ENCODE measurements at regions not wholly inside any gene's neighbourhood (a gene's known extent, or its start where the extent isn't known, plus 50 kb on each side); places are given as distances from the start of the nearest gene placed in this dataset.

DNA sequence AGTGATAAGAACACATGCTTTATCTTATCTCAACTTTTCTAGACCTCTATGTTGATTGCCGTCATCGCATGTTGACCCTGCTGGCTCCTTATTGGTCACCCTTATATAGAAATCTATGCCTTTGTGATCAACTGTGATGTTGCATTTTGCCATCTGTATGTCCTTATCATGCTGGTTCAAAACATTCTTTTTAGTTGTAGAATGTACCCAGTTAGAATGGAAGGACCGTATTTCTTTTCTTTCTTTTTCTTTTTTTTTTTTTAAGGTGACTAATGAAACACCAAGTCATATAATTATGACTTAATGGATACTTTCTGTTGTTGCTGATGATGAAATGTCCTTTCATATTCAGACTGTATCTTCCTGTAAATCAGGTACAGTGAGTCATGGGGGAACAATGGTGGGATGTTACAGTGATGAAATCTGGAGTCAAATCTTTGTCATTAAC is 145.9 kb upstream of the CITED2 start:
- Histone ChIP-seq H2AFZ (ENCODE audit: low read length) (no peak overlapping the region), H3K4me2 (ENCODE audit: low read length) (no peak overlapping the region)

DNA sequence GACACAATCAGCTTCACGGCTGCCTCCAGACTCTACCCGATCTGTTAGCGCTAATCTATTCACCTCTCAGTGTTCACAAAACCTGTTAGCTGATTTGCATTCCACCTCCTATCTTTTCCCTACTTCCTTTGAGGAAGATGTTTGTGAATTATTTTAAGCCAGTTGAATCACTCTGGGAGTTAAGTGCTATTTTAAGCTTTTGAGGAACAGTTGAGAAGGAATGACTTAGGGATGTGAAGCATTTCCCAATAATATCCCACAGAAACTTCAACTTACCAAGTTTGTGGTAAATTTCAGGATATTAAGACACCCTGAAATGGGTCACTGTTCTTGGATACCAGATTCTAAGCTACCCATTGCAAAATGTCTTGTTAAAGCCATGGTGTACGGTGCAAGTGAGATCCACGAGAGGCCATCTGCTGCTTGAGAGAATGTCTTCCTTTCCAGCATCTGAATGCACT is 145.2 kb upstream of the CITED2 start:
- no peaks in the 10 kb centered on the region for H3K27me3 ChIP-seq (ENCODE audit: insufficient read depth, low read length)
- H3F3A ChIP-seq (ENCODE audit: insufficient read depth, low read length), result no peaks in the 10 kb centered on the region
- no peaks in the 10 kb centered on the region for H3K4me1 ChIP-seq (ENCODE audit: insufficient read depth, low read length, severe bottlenecking)
- TF ChIP-seq, protein P1, sequence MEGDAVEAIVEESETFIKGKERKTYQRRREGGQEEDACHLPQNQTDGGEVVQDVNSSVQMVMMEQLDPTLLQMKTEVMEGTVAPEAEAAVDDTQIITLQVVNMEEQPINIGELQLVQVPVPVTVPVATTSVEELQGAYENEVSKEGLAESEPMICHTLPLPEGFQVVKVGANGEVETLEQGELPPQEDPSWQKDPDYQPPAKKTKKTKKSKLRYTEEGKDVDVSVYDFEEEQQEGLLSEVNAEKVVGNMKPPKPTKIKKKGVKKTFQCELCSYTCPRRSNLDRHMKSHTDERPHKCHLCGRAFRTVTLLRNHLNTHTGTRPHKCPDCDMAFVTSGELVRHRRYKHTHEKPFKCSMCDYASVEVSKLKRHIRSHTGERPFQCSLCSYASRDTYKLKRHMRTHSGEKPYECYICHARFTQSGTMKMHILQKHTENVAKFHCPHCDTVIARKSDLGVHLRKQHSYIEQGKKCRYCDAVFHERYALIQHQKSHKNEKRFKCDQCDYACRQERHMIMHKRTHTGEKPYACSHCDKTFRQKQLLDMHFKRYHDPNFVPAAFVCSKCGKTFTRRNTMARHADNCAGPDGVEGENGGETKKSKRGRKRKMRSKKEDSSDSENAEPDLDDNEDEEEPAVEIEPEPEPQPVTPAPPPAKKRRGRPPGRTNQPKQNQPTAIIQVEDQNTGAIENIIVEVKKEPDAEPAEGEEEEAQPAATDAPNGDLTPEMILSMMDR (IDR thresholded peaks at IDR 0.05; ENCODE audit: low read length), result no peak
- no peak for TF ChIP-seq EZH2 (IDR thresholded peaks at IDR 0.05; ENCODE audit: borderline replicate concordance, low read length)
- H3K79me2 ChIP-seq (ENCODE audit: insufficient read depth, low read length), result no peaks in the 10 kb centered on the region
- H3K9me3 ChIP-seq (ENCODE audit: low read length), result no peaks in the 10 kb centered on the region
- no peak overlapping the region for H3K4me2 ChIP-seq (ENCODE audit: low read length)
- no peak overlapping the region for H3K27ac ChIP-seq (ENCODE audit: low read depth, low read length, poor library complexity, severe bottlenecking)
- no peak overlapping the region for H2AFZ ChIP-seq (ENCODE audit: low read length)
- H3K4me3 ChIP-seq (ENCODE audit: low read depth, low read length, poor library complexity, severe bottlenecking), result no peak overlapping the region
- no peaks in the 10 kb centered on the region for H3K9me2 ChIP-seq (ENCODE audit: low read depth, low read length)
- H3K36me3 ChIP-seq (ENCODE audit: insufficient read depth, low read length), result no peaks in the 10 kb centered on the region
- no peak overlapping the region for H3K9ac ChIP-seq (ENCODE audit: low read length)
- H4K20me1 ChIP-seq (ENCODE audit: insufficient read depth, low read length), result no peaks in the 10 kb centered on the region

More for the DNA sequence above, 145.9 kb upstream of the CITED2 start:
- no peak overlapping the region for H3K9ac ChIP-seq (ENCODE audit: low read length)
- no peaks in the 10 kb centered on the region for H4K20me1 ChIP-seq (ENCODE audit: insufficient read depth, low read length)
- no peaks in the 10 kb centered on the region for H3F3A ChIP-seq (ENCODE audit: insufficient read depth, low read length)
- H3K36me3 ChIP-seq (ENCODE audit: insufficient read depth, low read length), result no peaks in the 10 kb centered on the region
- TF ChIP-seq, protein P1 (IDR thresholded peaks at IDR 0.05; ENCODE audit: low read length), result no peak
- no peak for TF ChIP-seq EZH2 (IDR thresholded peaks at IDR 0.05; ENCODE audit: borderline replicate concordance, low read length)
- no peaks in the 10 kb centered on the region for H3K27me3 ChIP-seq (ENCODE audit: insufficient read depth, low read length)
- no peak overlapping the region for H3K4me3 ChIP-seq (ENCODE audit: low read depth, low read length, poor library complexity, severe bottlenecking)
- no peak overlapping the region for H3K27ac ChIP-seq (ENCODE audit: low read depth, low read length, poor library complexity, severe bottlenecking)
- H3K4me1 ChIP-seq (ENCODE audit: insufficient read depth, low read length, severe bottlenecking), result no peaks in the 10 kb centered on the region
- H3K9me2 ChIP-seq (ENCODE audit: low read depth, low read length), result no peaks in the 10 kb centered on the region
- H3K9me3 ChIP-seq (ENCODE audit: low read length), result no peaks in the 10 kb centered on the region
- H3K79me2 ChIP-seq (ENCODE audit: insufficient read depth, low read length), result no peaks in the 10 kb centered on the region

- Histone ChIP-seq H3K27ac (ENCODE audit: low read depth, low read length, poor library complexity, severe bottlenecking) (no peak overlapping the region), H2AFZ (ENCODE audit: low read length) (no peak overlapping the region), H3K36me3 (ENCODE audit: insufficient read depth, low read length) (no peaks in the 10 kb centered on the region), H3K79me2 (ENCODE audit: insufficient read depth, low read length) (no peaks in the 10 kb centered on the region), H3K4me3 (ENCODE audit: low read depth, low read length, poor library complexity, severe bottlenecking) (no peak overlapping the region), H3K9me2 (ENCODE audit: low read depth, low read length) (no peaks in the 10 kb centered on the region), H3K4me2 (ENCODE audit: low read length) (no peak overlapping the region), H3K27me3 (ENCODE audit: insufficient read depth, low read length) (no peaks in the 10 kb centered on the region), H3F3A (ENCODE audit: insufficient read depth, low read length) (no peaks in the 10 kb centered on the region), H3K9me3 (ENCODE audit: low read length) (no peaks in the 10 kb centered on the region), H3K4me1 (ENCODE audit: insufficient read depth, low read length, severe bottlenecking) (no peaks in the 10 kb centered on the region), H4K20me1 (ENCODE audit: insufficient read depth, low read length) (no peaks in the 10 kb centered on the region), H3K9ac (ENCODE audit: low read length) (no peak overlapping the region)
- TF ChIP-seq, protein P1 (IDR thresholded peaks at IDR 0.05; ENCODE audit: low read length), result no peak
- TF ChIP-seq EZH2 (IDR thresholded peaks at IDR 0.05; ENCODE audit: borderline replicate concordance, low read length), result no peak
These were observed 144.6 kb upstream of the CITED2 start for GRCh38 chr6:139519097-139519496.
